NK-92 (cell line): ENCODE measurements at regions not wholly inside any gene's neighbourhood (a gene's known extent, or its start where the extent isn't known, plus 50 kb on each side); places are given as distances from the start of the nearest gene placed in this dataset.
"Not testable (repeated sequence)": the region's sequence is repeated elsewhere in the genome, so short reads cannot be mapped to it uniquely, and the experiment has no call there.

ENCODE experiments used
- DNase-seq: peaks from one replicate; lab custom pipeline; 2025; ENCODE audit not compliant: unreplicated experiment; lab: John Stamatoyannopoulos, UW

DNA sequence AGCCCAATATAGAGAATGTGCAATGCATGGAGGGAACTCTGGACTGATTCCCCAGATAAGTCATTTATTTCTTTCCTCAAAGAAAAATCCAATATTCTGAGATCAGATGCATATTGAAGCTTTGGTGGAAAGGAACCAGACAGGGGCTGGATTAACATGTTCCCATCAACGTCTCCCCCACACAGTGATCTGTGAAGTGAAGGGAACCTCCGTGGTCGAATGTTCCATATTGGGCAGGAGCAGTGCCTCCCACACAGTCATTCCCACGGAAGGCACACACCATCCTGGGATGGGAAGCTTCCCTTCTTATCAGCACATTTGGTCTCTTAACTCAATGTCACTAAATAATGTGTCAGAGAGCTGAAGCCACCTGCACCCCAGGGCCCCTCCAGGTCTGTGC is 247.1 kb downstream of the BCL11B start:
- DNase-seq = no peak

DNA sequence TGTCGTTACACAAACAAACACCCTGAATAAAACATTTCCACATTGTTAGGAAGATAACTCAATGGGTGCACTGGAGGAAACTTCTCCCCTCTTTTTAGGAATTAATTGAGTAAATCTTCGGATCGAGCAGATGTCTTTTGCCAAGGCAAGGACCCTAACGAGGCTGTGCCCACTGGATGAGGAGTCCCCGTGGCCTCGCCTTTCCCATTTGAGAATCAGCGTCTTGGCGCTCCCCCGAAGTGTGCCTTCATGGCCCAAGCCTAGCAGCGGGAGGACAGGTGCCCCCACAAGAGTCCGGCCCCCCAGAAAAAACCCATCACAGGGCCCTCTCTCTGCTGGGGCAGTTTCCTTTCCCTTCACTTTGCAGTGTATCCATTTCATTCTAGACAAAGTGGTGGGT is 246.6 kb downstream of the BCL11B start:
- DNase-seq = no peak

DNA sequence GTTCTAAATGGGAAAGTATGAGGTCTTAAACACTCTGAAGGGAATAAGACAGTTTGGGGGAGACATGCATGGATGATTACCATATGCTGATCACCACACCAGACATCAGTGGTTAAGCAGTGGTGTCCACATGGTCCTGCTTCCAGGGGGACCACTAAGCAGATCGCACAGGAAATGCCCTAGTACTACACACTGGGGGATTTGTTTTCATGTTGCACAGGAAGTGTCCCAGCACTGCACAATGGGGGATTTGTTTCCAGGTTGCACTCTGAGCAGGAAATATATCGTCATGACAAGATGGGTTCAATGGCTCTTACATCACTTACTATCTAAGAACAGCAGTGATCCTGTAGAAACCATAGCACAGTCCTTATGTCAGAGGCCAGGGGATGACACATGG is 245.5 kb downstream of the BCL11B start:
- no peak for DNase-seq

DNA sequence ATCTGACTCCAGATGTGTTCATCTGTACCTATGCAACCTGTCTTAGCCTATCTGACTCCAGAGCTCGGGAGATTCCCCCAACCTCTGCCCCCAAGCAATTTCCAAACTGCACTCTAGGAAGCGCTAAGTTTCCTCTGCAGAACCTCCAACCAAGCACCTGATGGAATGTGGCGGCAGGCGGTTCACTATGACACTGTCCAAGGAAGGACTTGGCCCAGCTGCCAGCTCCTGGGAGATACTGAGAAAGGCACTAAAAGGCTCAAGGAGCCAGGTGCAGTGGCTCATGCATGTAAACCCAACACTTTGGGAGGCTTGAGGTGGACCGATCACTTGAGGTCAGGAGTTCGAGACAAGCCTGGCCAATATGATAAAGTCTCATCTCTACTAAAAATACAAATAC is 244.0 kb downstream of the BCL11B start:
- no peak for DNase-seq

DNA sequence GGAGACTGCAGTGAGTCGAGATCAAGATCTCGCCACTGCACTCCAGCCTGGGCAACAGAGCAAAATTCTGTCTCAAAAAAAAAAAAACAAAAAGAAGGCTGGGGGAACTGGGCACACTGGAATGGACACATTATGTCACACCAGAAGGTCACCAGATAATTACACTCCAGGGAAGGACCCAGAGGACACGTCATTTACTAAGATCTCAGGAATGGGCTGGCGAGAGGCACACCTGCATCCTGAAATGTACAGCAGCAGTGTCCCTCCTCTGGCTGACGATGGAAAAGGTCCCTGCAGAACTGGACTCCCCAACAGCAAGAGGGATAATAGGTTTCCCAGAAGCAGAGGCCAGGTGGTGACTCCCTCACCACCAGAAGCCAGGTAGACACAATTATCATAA is 243.5 kb downstream of the BCL11B start:
- no peak for DNase-seq

DNA sequence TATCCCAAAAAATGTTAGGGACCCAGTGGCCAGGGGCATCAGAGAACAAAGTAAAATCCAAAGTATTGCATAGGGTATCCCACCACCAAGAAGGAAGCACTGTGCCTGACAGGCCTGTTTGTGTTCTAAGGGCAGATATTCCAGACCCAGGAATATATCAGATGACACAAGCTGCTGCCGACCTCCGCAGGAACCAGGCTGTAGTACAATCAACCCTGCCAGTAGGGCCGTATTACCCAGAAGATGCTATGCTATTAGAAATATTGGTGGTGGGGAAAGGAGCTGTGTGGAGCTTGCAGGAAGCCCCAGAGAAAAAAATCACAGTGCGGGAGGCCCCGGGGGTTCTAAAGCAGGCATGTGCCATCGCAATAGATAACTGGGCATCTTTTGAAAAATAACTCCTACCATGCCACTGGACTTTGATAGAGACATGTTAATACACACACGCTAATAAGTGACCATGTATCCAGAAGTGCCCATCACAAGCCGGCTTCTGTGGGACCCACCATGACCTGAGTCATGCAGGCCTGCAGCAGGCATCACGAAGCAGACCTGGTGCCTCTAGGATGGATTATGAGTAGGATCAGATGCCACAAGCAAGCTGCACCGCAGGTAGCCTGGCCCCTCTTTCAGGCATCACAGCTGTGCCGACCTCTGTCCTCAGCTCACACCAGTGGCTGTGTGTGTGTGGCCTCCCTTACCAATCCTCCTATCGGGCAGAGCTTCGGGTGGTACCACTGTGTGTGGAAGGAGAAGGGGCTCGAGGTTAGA is 242.7 kb downstream of the BCL11B start:
- no peak for DNase-seq

DNA sequence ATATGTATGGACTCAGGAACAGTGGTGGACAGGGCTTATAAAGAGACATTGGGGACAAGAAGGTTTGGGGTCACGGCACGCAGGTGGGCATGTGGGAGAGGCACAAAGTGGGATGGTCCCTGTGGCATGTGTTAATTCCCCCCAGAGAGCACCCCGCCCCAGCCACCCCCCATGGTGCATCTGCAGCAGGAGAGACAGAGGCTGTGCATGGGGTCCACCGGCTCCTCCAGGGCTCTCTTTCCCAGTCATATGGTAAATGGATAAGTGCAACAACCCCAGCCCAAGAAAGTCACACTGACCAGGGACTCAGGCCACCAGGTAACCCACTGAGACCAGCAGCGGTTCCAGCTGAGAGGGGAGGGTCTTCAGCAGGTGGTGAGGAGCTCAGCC is 242.1 kb downstream of the BCL11B start:
- no peak for DNase-seq

DNA sequence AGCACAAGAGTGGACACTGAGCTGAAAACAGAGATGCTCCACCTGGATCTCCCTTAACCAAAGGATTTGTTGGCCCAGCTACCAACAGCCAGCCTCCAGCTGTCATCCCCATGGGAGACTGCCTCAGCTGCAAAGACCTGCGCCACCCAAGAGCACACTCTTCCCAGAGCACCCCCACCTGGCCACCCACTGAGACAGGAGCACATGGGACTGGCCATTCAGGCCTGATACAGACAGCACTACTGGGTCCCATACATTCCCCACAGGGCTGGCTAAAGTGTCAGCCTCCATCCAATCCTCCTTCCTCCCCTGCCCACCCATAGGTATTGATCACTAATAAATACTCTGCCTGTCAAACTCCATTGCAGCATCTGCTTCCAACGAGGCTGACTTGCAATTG is 241.5 kb downstream of the BCL11B start:
- DNase-seq = no peak

DNA sequence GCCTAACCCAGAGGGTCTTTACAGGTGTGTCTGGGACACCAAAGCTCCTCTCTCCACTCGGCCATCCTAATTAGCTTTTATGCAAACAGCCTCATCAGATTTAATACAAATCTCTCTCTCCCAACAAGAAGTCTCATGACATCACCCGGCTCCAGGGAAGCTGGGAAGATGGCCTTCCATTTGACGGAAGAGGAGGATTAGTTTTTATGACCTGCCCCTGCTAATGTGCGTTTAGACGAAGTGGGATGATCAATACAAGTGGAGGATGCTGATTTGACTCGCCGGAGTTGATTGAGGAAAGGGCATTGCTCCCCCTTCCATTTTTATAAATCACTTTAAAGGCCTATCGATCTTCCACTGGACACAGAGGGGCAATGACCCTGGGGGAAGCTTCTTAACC is 239.2 kb downstream of the BCL11B start:
- DNase-seq = no peak

DNA sequence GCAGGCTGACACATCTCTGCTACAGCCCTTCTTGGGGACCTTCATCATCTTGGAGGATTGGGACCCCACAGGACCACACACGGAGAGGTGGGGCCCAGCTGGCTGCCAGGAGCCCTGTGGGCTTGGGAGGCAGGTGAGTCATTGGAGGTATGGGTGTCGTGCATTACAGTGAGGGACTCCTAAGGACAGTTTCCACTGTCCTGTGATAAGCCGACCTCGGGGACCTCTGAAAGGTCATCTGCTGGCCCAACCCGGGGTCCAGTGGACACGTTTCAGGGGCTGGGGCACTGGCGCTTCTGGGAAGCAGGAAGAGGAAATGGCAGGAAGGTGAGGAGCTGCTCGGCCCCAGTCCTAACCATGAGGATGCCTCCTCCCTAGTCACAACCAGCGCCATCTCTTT is 238.0 kb downstream of the BCL11B start:
- DNase-seq = no peak

DNA sequence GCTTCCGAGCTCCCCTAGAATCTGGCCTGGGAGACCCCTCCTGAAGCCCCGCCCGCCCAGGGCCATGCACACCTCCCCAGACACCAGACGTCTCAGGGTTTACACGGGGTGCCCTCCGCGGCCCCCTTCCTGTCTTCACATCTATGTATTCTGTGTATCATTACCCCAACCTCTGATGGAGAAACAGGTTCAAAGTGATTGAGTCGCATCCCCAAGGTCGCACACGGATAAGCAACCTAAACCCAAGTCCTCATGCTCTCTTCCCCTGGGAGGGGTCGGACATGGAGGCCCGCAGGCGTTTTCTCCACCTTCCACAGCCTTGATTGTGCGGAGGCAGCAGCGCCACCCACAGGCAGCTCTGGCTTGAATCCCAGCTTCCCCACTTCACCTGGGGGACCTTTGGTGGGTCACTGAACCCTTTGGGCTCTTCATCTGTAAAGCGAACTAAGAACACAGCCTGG is 237.3 kb downstream of the BCL11B start:
- DNase-seq = no peak

DNA sequence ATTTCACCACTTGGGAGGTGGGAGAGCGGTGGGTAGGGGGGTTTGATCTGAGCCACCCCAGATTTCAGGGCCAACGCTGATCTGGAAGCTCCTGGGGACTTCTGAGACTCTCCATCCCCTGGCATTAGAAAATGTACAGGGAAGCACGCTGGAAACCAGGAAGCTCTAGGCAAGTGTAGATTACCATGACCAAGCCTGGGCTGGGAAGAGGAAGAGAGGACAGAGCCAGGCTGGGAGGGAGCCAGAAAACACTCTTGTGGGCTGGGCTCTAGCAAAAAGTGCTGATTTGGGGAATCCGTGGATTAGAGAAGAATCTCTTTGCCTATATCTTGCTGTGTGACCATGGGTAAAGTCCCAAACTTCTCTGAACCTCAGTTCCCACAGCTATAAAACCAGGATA is 236.7 kb downstream of the BCL11B start:
- DNase-seq = no peak

DNA sequence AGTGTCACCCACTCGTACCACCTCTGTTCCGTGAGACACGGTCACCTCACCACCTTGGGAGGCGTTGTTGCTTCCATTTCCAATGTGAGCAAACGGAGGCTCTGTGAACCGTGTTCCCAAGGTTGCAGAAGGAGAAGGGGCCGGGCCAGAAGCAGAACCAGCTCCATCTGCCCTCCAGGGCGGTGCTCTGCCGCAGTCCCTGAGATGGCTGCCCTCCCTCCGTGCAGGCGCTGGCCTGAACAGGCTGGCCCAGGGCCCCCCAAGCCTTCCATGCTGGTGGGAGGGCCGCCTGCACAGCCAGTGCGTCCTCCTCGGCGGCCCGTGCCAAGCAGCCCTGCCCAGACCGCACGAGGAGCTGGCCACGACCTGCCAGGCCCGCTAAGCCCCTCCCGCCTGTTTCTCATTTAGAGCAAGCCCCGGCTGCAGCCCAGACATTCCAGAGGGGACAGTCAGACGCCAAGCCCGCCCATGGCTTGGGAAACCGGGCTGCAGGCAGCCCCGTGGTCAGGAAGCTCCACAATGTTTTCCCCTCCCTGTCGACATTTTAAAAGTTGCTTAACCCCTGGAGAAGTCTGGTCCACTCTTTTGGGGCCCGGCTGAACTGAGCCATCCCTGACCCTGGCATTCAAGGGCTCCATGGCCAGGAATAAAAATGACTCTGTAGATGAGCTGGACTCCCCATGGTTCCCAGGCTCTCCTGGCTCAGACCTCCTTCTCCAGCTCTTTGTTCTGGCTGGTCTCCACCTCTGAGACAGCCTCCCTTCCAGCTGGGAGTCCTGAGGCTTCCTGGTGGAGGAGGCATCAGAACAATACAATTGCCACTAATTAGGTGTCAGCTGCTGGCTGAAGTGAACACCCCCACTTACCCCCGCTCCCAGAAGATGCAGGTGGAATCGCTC is 236.0 kb downstream of the BCL11B start:
- DNase-seq = no peak

DNA sequence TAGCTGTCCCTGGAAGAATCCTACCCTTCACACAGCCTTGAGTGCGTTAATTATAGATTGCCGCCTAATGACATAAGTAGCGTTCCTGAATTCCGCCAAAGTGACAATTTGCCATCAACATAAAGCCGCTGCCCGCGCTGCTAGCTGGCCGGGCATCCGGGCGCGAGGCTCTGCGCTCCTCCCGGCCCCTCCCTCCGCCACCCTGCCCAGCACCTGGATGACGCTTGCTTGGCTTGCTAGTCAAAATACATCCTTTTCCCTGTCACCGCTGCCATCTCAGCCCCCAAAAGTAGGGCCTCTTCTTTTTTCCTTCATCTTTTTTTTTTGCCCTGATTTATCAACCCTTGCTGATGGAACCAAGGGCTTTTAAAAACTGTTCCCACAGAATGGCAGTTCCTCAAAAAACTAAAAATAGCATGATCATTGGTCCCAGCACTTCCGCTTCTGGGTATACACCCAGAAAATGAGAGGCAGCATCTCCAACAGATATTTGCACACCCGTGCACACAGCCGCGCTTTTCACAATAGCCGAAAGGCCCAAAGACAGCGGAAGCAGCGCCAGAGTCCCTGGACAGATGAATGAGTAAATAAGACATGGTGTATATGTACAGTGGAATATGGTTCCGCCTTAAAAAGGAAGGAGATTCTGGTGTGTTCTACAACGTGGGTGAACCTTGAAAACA is 235.2 kb downstream of the BCL11B start:
- no peak for DNase-seq

DNA sequence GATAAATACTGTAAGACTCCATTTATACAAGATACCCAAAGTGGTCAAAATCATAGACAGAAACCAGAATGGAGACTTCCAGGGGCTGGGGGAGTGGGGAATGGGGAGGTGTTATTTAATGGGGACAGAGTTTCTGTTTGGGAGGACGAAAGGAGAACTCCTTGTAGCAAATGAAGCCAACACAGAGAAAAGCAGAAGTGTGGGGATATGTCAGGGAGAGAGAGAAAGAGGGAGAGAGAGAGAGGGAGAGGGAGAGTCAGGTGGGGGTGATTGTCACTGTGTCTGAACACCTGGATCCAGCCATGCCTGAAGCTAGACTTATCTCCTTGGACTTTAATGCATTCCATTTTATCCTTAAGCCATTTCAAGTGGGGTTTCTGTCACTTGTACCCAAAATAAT is 234.7 kb downstream of the BCL11B start:
- DNase-seq = not testable (repeated sequence)

DNA sequence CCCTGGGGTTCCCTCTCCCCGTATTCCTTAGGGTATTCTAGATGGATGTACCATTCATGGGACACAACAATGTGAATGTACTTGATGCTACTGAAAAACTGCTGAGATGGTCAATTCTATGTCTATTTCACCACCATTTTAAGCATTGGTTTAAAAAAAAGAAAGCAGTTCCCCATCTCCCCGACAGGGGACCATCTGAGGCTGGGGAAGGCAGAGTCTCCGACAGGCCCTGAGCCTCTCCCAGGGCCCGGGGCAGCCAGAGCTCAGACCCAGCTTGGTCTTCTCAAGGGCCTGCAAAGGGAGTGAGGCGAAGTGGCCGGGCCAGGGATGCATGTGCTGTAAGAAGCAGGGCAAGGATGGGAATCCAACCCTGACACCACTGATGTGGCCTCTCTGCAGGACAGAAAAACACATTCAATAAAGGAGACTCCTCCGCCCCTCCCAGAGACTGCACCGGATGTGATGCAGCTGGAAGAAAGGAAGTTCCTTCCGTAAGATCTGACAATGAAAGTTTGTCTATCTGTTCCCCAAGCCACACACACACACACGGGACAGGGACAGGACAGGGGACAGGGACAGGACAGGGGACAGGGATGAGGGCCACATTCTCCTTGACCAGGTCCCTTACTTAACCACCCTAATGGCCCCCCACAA is 234.1 kb downstream of the BCL11B start:
- no peak for DNase-seq

DNA sequence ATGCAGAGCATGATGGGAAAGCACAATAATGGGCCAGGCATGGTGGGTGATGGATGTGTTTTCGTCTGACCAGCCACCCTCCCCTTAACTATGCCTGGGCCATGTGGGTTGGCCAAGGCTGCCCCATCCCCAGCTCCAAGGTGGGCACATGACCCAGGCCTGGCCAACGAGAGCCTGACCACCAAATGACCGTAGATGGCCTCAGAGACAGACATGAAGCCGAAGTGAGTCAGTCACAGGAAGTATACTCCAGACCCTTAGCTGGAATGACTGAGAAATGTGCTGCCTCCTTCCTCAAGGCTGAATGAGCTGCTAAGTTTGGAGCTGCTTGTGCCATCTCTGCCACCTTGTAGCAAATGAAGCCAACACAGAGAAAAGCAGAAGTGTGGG is 233.6 kb downstream of the BCL11B start:
- DNase-seq = no peak

DNA sequence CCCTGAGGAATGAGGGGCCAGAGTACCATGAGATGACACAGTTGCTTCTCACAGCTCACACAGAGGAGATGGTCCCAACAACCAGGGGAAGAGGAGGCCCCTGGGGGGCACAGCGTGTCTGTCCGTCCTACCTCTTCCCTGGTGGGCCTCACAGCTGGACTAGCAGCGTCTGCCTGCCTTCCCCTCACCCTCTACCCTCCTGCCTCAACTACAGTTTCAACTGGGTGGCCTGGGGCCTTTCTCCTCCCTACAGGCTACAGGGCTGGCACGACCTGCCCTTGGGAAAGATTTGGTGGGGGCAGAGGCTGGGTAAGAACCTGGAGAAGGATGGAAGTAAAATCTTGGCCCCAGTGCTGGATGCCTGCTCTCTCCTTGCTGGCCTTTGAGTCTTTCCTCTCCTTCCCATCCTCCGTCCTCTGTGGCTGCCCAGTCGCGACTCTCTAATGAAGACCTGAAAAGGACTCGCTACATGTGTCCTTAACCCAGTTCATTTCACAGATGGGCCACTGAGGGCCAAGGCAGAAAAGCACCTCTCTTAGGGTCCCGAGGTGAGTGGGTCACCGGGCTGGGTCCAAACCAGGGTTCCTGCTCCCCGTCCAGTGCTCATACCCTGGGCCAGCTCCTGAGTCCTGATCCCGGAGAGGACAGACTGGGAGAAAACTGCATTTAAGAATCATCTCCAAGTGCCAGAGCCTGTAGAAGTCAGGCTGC is 232.5 kb downstream of the BCL11B start:
- DNase-seq = no peak

DNA sequence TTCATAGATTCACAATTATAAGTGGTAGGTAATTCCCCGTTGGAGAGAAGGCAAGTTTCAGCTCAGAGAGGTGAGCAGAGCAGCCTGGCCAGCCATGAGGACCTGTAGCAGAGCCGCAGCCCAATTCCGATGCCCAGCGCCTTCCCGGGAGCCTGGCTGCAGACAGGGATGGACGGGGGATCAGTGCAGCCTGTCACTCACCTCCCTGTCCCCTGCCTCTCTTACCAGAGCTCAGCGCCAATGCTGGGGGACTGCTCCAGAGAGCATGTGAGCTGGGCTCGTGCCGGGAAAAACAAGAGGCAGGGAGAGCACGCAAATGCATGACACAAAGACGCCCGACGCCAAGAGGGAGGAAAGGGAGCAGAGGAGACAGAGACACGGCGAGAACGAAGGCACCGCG is 231.9 kb downstream of the BCL11B start:
- no peak for DNase-seq

DNA sequence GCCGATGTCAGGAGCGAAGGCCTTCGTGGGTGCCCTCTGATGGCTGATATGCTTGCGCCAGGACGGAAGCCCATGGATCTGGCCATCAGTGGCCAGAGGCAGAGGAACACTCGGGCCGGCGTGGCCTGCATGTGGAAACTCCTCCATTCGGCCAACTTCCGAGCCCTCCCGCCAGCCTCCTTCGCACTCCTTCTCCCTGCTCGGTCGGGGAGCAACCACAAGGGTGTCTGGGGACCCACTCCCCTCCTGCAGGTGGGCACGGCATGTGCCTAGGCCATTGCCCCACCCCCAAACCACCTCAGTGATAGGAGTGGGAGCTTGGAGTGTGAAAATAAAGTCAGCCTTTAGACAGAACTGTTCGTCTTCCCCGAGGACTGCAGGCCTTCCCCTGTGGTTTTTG is 231.3 kb downstream of the BCL11B start:
- DNase-seq = no peak
